ENCODE measurements at regions not wholly inside any gene's neighbourhood (a gene's known extent, or its start where the extent isn't known, plus 50 kb on each side); places are given as distances from the start of the nearest gene placed in this dataset.

- TF ChIP-seq EP300 (IDR thresholded peaks at IDR 0.05) (no peak), CTCF (IDR thresholded peaks at IDR 0.05) (no peak), POLR2A (IDR thresholded peaks at IDR 0.05) (no peak)
Measured at GRCh38 chr6:82072121-82072521, 175.4 kb downstream of the IBTK start.
